ENCODE measurements at regions not wholly inside any gene's neighbourhood (a gene's known extent, or its start where the extent isn't known, plus 50 kb on each side); places are given as distances from the start of the nearest gene placed in this dataset.
A peak's percentile ranks its signal among the peaks of the same experiment; 100 is the strongest.

DNA sequence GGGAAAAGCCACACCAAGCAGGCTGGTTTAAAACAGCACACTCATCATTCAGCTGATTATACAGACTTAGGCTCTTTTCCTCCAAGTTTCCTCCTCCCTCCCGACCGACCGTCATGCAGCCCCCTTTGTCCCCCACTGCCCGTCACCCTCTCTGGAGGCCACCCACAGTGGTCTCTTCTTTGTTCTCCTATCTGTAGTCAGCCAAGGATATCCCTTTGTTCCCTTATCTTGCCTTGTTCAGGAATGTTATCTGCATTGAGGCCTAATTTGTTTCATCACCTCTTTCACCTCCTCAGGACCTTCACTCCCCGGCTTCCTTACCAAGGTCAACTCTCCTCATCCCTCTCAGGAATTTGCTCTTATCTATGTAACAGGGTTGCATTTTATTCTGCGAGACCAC lies 186.4 kb upstream of the CDH13 start:
- Histone ChIP-seq H3K36me3 (no peaks in the 10 kb centered on the region), H3K27ac (replicated peaks in 1 of 4) (no peak overlapping the region)
- TF ChIP-seq EP300 (IDR thresholded peaks at IDR 0.05) (no peak), POLR2AphosphoS5 (IDR thresholded peaks at IDR 0.05) (no peak), POLR2A (IDR thresholded peaks at IDR 0.05; ENCODE audit: low read depth) (no peak)

GRCh38 chr16:82439678-82440293 lies 187.0 kb upstream of the CDH13 start:
- Histone ChIP-seq H3K36me3 (no peaks in the 10 kb centered on the region), H3K27me3 (no peaks in the 10 kb centered on the region), H3K4me3 (no peak overlapping the region), H3K27ac (replicated peaks in 1 of 4) (no peak overlapping the region), H3K9me3 (no peaks in the 10 kb centered on the region), H3K4me1 (no peaks in the 10 kb centered on the region)
- 72% methylated on average over 7 of the region's 7 CpGs for WGBS
- intact Hi-C loops (cut with DNase I) = no loop called here
- no peak for DNase-seq (ENCODE audit: extremely low spot score)
- TF ChIP-seq POLR2AphosphoS5 (IDR thresholded peaks at IDR 0.05) (no peak), POLR2A (IDR thresholded peaks at IDR 0.05; ENCODE audit: low read depth) (no peak), EP300 (IDR thresholded peaks at IDR 0.05) (no peak)
- TF ChIP-seq, protein P1, sequence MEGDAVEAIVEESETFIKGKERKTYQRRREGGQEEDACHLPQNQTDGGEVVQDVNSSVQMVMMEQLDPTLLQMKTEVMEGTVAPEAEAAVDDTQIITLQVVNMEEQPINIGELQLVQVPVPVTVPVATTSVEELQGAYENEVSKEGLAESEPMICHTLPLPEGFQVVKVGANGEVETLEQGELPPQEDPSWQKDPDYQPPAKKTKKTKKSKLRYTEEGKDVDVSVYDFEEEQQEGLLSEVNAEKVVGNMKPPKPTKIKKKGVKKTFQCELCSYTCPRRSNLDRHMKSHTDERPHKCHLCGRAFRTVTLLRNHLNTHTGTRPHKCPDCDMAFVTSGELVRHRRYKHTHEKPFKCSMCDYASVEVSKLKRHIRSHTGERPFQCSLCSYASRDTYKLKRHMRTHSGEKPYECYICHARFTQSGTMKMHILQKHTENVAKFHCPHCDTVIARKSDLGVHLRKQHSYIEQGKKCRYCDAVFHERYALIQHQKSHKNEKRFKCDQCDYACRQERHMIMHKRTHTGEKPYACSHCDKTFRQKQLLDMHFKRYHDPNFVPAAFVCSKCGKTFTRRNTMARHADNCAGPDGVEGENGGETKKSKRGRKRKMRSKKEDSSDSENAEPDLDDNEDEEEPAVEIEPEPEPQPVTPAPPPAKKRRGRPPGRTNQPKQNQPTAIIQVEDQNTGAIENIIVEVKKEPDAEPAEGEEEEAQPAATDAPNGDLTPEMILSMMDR (IDR thresholded peaks at IDR 0.05) = no peak

More for the DNA sequence above, 186.4 kb upstream of the CDH13 start:
- Histone ChIP-seq H3K27me3 (no peaks in the 10 kb centered on the region), H3K4me3 (no peak overlapping the region), H3K9me3 (no peaks in the 10 kb centered on the region), H3K4me1 (no peaks in the 10 kb centered on the region)
- WGBS = 72% methylated on average over 6 of the region's 6 CpGs
- intact Hi-C loops (cut with DNase I) = no loop called here
- DNase-seq (ENCODE audit: extremely low spot score) = no peak

DNA sequence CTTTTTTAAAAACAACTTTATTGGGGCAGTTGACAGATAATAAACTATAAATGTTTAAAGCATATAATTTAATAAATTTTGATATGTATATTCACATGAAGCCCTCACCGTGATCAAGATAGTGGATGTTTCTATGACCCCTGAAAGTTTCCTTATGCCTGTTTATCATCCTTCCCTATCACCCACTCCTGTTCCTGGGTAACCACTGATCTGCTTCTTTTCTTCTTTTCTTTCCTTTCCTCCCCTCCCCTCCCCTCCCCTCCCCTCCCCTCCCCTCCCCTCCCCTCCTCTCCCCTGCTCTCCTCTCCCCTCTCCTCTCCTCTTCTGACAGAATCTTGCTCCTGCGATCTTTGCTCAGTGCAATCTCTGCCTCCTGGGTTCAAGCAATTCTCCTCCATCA lies 193.7 kb upstream of the CDH13 start:
- no peaks in the 10 kb centered on the region for H3K36me3 ChIP-seq
- no peak for TF ChIP-seq EP300 (IDR thresholded peaks at IDR 0.05)
- TF ChIP-seq, protein P1 (IDR thresholded peaks at IDR 0.05) = no peak
- no peak for TF ChIP-seq POLR2AphosphoS5 (IDR thresholded peaks at IDR 0.05)
- no peak for TF ChIP-seq POLR2A (IDR thresholded peaks at IDR 0.05; ENCODE audit: low read depth)
- no peak overlapping the region for H3K27ac ChIP-seq (replicated peaks in 1 of 4)
- H3K9me3 ChIP-seq = no peaks in the 10 kb centered on the region
- intact Hi-C loops (cut with DNase I) = no loop called here
- no peak overlapping the region for H3K4me3 ChIP-seq
- 77% methylated on average over 2 of the region's 2 CpGs for WGBS
- no peaks in the 10 kb centered on the region for H3K27me3 ChIP-seq
- no peaks in the 10 kb centered on the region for H3K4me1 ChIP-seq
- no peak for DNase-seq (ENCODE audit: extremely low spot score)

DNA sequence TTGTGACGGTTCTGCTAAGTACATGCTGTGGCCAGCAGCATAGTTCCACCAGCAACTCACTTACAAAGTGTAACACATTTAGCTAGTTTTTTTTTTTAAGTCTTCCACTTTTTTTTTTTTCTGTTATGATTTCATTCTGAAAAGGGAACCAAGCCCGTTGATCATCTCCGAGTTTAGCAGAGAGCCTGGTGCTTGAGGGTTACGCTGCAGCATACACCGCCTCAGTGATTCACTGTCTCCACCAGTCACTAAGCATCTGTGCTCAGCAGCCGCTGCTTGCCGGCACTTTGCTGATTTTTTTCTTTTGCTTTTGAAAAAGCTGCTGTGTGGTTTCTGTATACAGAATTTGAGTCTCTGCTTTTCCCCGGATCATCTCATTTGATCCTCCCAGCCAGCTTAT lies 194.5 kb upstream of the CDH13 start:
- Histone ChIP-seq H3K36me3 (no peaks in the 10 kb centered on the region), H3K27me3 (no peaks in the 10 kb centered on the region), H3K4me3 (no peak overlapping the region), H3K27ac (replicated peaks in 1 of 4) (no peak overlapping the region), H3K4me1 (no peaks in the 10 kb centered on the region), H3K9me3 (no peaks in the 10 kb centered on the region)
- TF ChIP-seq POLR2AphosphoS5 (IDR thresholded peaks at IDR 0.05) (no peak), EP300 (IDR thresholded peaks at IDR 0.05) (no peak), POLR2A (IDR thresholded peaks at IDR 0.05; ENCODE audit: low read depth) (no peak)
- TF ChIP-seq, protein P1 (IDR thresholded peaks at IDR 0.05) = no peak
- peak; percentile 60 for DNase-seq (ENCODE audit: extremely low spot score)
- intact Hi-C loops (cut with DNase I) = no loop called here
- 49% methylated on average over 8 of the region's 8 CpGs for WGBS

GRCh38 chr16:82425661-82426060 lies 201.1 kb upstream of the CDH13 start:
- intact Hi-C loops (cut with DNase I) = no loop called here
- H3K4me3 ChIP-seq = no peak overlapping the region
- no peak overlapping the region for H3K27ac ChIP-seq (replicated peaks in 1 of 4)
- peaks cover 0 to 6% (median 0%) of the 10 kb centered on the region in 4 donors for H3K27me3 ChIP-seq
- WGBS = 70% methylated on average over 4 of the region's 4 CpGs
- H3K9me3 ChIP-seq = no peaks in the 10 kb centered on the region
- H3K4me1 ChIP-seq = no peaks in the 10 kb centered on the region
- DNase-seq (ENCODE audit: extremely low spot score) = peak; percentile 37
- TF ChIP-seq POLR2AphosphoS5 (IDR thresholded peaks at IDR 0.05) (no peak), EP300 (IDR thresholded peaks at IDR 0.05) (no peak)
- H3K36me3 ChIP-seq = no peaks in the 10 kb centered on the region

DNA sequence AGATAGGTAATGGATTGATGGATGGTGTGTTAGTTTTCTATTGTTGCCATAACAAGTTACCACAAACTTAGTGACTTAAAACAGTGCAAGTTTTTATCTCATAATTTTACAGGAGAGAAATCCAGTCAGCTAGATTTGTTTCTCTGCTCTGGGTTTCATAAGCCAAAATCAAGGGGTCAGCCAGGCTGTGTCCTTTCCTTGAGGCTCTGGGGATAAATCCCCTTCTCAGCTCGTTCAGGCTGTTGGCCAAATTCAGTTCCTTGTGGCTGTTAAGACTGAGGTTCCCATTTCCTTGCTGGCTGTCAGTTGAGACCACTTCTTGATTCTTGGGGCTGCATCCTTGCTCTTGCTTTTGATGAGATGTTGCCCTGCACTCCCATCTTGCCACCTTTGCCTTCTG lies 204.9 kb upstream of the CDH13 start:
- no peaks in the 10 kb centered on the region for H3K36me3 ChIP-seq
- H3K27me3 ChIP-seq = peaks cover 0 to 6% (median 0%) of the 10 kb centered on the region in 4 donors
- WGBS = 50% methylated on average over 1 of the region's 1 CpG
- H3K9me3 ChIP-seq = no peaks in the 10 kb centered on the region
- intact Hi-C loops (cut with DNase I) = no loop called here
- H3K4me1 ChIP-seq = no peaks in the 10 kb centered on the region
- no peak overlapping the region for H3K27ac ChIP-seq (replicated peaks in 1 of 4)
- TF ChIP-seq, protein P1 (IDR thresholded peaks at IDR 0.05) = no peak
- TF ChIP-seq POLR2AphosphoS5 (IDR thresholded peaks at IDR 0.05) (no peak), POLR2A (IDR thresholded peaks at IDR 0.05; ENCODE audit: low read depth) (no peak), EP300 (IDR thresholded peaks at IDR 0.05) (no peak)
- H3K4me3 ChIP-seq = no peak overlapping the region
- peak; percentile 87 for DNase-seq (ENCODE audit: extremely low spot score)
